A673 (cell line): ENCODE measurements at regions not wholly inside any gene's neighbourhood (a gene's known extent, or its start where the extent isn't known, plus 50 kb on each side); places are given as distances from the start of the nearest gene placed in this dataset.

ENCODE experiments used
- CTCF ChIP-seq: fragments of 300-800, 200-600 bp; sonication (generic); conservative IDR thresholded peaks from 2 replicates; pipeline ENCODE4 v1.5.1; 2017; ENCODE audit warnings: low read depth, mild to moderate bottlenecking, antibody characterized with exemption, low read length, moderate library complexity, mixed read lengths
- EZH2 ChIP-seq: fragments of 200-600 bp; sonication (generic); IDR thresholded peaks from 2 replicates; pipeline ENCODE4 v1.6.1; 2017; ENCODE audit warnings: borderline replicate concordance, low read depth, mild to moderate bottlenecking, mixed read lengths, antibody characterized with exemption, low read length; ENCODE audit not compliant: poor library complexity, severe bottlenecking

GRCh38 chr12:116481726-116482125 is 77.5 kb upstream of the MAP1LC3B2 start:
- no peak for TF ChIP-seq CTCF
- TF ChIP-seq EZH2: no peak
